CD4-positive, alpha-beta T cell treated with Interleukin-17A for 1 hour (primary cell): ENCODE measurements at regions not wholly inside any gene's neighbourhood (a gene's known extent, or its start where the extent isn't known, plus 50 kb on each side); places are given as distances from the start of the nearest gene placed in this dataset.

Source experiments
- DNase-seq: peaks from one replicate; pipeline ENCODE4 v3.0.0-alpha.2; 2020

DNA sequence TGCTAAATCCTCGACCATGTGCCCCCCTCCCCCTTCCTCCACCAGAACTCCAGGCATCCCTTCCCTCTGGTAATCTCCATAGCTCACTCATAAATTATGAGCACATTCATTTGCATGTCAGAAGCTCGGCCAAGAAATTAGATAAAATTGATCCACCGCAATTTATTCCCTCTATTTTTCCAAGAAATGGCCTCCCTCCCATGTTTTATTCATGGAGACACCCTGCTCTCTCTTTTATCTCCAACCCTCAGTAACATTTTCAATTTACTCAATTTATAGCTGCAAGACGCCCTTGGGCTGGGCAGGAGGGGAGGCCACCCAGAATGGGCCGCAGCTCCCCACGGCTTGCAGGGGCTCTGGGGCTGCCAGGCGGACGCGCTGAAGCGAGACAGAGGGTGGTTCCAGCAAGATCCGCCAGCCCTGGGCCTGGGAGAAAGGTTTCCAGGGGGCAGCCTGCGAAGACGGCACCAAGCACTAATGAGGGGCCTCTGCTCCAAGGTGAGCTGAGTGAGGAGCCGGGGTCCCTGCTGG lies 54.7 kb upstream of the ZNF423 start:
- no peak for DNase-seq

DNA sequence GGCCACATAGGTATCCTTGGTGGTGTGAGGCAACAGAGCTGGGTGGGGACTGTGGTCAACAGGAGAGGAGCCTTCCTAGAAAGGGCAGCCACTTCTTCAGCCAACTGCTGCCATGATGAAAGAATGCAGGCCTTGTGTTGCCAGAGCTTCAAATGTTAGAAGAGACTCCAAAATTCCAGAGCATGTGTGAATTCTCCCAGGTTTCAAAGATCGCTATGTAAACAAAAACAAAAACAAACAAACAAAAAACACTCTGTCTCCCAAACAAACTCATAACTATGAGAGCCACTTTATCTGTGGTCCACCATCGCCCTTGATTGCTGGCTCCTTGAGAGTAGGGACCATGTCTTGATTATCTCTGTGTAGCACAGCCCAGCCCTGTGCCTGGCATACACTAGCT lies 55.5 kb upstream of the ZNF423 start:
- no peak for DNase-seq

- no peak for DNase-seq
Measured at GRCh38 chr16:49912721-49913120, 56.8 kb upstream of the ZNF423 start.

- no peak for DNase-seq
Measured at GRCh38 chr16:49913720-49914119, 57.8 kb upstream of the ZNF423 start.

GRCh38 chr16:49914657-49915056 lies 58.7 kb upstream of the ZNF423 start:
- no peak for DNase-seq

GRCh38 chr16:49918257-49918656 lies 62.3 kb upstream of the ZNF423 start:
- no peak for DNase-seq

DNA sequence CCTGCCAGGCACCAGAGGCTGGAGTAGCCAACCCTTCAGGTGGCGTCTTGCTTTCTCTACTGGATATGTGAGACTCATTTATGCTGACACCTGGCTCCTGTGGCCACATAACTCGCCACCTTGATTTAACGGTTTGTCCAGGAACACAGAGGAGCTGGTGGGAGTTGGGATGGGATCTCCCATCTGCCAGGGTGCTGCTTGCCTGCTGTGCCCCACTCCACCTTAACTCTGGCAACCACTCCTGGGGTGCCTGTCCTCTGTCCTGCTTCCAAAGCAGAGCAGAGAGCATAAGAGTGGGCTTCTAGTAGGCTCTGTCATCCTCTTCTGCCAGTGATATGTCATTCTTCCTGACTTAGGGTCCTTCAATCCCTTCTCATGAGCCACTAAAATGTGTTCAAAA lies 63.4 kb upstream of the ZNF423 start:
- no peak for DNase-seq

DNA sequence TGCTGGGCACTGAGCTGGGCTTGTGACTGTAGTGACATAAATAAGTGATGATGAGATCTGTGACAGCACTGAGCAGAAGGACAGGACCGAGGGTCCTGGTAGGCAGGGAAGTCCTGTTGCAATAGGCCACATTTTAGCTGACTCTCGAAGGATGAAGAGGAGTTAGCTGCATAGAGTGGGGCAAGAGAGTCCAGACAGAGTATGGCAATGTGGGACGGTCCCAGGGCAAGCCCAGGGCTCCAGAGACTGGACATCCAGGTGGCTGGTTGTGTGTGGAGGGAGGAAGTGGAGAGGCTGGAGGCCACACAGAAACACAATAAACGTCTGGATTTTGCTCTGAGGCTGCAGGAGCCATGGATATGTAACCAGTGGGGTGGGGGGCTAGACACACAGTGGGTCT lies 64.5 kb upstream of the ZNF423 start:
- no peak for DNase-seq

DNA sequence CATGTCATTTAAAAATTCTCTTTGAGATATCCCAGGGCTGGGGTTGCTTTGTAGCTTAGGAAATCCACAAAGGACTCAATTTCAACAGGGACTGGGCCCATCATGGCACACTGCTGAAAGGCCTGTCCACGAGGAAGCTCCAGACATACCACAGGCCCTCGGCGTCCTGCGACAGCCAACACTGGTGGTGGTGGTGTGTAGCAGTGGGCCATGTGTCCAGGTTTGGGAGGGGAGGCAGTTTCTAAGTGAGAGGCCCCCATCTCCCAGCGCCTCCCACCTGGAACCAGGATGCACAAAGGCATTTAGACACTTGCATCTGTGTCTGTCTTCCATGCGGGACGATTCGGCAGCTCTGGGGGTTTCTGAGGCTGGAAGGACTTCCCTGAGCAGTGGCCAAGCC lies 65.2 kb upstream of the ZNF423 start:
- DNase-seq: no peak

DNA sequence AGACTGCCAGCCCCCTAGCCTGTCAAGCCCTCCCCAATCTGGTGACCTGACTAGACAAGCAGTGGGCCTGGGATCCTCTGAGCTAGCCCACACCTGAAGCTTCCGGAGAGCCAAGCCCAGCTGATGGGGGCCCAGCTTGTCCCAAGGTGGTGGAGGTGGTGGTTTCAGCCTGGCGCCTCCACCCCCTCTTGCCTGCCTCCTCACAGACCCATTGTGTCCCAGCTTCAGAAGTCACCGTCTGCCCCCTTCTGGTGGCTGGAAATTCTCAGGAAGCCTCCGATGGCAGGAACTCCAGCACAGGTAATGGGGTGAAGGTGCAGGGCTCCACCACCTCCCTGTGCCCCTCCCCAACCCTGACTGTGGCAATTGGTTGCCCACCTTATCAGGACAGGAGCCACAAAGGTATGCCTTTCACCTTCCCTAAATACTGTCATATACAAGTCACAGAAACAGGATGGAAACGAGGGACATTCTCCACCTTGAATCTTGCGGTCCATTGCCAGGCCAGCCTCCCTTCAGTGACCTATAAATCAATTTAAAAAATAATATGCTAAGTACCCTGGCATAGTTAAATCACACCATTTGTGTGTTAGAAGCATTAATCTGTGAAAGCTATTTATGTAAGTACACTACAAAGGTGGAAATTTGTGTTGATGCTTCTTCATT lies 66.0 kb upstream of the ZNF423 start:
- DNase-seq: peak; percentile 30

DNA sequence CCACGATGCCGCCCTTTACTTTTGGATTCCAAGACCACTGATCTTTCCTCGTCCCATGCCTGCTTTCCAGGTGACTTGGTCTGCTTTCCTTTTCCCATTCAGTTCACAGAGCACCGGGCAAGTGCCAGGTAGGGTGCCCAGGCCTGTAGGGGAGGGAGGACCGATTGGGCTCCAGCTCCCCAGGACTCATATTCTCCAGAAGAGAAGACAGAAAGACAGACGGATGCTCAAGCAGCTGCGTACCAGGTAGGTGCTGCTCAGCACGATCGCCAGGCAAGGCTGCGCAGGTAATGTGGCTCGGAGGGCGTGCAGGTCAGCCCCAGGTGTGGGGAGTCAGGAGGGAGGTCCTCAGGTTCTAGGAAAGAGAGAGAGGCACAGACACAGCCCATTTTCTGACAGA lies 67.5 kb upstream of the ZNF423 start:
- DNase-seq: no peak

- DNase-seq: no peak
Measured at GRCh38 chr16:49924078-49924477, 68.2 kb upstream of the ZNF423 start.

DNA sequence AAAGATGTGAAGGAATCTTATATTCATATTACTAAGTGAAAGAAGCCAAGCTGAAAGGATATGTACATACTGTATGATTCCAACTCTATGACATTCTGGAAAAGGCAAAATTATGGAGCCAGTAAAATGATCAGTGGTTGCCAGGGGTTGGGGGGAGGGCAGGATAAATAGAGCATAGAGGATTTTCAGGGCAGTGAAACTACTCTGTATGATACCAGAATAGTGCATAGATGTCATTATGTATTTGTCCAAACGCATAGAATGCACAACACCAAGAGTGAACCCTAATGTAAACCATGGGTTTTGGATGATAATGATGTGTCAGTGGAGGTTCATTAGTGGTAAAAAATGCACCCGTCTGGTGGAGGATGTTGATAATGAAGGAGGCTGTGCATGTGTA lies 71.0 kb upstream of the ZNF423 start:
- DNase-seq: no peak

- DNase-seq: no peak
Measured at GRCh38 chr16:49928176-49929041, 72.5 kb upstream of the ZNF423 start.

GRCh38 chr16:49929626-49930025 lies 73.7 kb upstream of the ZNF423 start:
- DNase-seq: no peak

DNA sequence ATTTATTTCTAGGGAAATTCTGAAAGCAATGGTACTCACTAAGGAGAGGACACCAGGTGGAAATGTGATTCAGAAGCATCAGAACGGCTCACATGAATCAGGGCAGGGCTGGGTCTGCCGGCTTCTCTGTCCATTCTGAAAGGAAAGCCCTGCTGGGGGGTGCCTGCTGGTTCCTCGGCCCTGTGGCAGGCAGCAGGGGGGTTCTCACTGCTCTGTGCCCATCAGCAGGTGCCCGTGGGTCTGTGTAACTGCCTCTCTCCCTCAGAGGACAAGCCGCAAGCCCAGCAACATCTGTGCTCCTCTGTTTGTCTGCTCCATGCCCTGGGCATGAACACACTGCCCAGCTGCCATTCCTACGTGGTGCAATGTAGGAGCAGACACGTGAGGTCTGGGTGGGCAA lies 74.9 kb upstream of the ZNF423 start:
- no peak for DNase-seq

DNA sequence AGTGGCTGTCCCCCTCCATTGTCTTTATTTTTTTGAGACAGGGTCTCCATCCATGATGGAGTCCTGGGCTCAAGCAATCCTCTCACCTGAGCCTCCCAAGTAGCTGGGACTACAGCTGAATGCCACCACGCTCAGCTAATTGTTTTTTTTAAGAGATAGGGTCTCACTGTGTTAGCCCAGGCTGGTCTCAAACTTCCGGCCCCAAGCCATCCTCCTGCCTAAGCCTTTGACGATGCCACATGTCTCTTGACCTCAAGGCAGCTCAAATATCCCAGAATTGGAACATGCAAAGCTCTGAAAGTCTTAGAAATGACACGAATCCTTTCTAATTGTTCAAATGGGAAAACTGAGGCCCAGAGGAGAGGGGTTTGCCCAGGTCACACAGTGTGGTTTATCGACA lies 75.4 kb upstream of the ZNF423 start:
- no peak for DNase-seq

GRCh38 chr16:49931916-49932315 lies 76.0 kb upstream of the ZNF423 start:
- no peak for DNase-seq

- DNase-seq: no peak
Measured at GRCh38 chr16:49932434-49932833, 76.5 kb upstream of the ZNF423 start.

DNA sequence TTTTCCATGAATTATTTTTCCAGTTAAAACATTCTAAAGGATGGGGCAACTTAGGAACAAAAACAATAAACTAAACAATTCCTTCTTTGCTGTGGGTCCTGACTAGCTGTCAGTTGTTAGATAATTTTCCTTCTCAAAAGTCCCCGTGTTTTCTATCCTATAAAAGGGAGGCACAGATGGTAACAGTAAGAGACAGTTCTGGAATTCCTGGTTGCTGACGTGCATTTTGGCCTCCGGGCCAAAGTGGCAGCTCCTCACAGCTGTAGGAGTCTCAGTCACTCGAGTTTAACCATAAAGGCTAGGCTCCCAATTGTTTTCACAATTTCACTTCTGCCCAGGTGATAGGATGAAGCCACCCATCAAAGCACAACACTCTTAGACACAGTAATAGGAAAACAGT lies 77.0 kb upstream of the ZNF423 start:
- DNase-seq: no peak

DNA sequence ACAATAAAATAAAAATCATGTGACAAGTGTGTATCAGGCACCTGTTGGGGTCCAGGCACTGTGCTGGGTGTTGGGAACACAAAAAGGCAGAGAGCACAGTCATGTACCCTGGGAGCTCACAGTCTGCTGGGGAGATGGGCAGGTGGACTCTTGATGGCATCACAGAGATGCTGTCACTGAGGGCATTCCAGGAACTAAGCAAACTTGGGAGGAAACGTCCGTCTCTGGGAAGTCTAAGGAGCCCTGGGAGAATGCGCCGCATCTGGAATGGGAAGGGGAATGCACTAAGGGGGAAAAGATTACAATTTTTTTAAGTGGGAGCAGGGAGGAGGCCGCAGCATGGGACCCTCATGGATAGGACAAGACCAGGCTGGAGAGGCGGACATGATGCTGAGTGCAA lies 80.9 kb upstream of the ZNF423 start:
- DNase-seq: no peak

DNA sequence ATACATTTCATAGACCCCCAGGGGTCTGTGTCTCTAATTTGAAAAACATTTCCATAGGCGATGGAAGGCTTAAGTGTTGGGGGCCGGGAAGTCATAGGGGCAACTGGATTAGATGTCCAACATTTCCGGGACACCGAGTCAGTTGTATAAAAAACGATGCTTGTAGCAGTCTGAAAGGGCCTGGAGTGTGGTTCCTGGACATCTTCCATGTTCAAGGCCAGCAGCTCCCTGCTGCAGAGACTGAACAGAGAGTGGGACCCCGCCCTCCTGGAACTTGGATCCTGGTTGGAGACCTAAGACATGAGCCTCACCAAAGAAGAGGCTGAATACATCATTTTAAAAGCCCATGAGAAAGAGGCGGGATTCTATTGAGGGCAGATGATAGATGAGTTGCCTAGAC lies 82.0 kb upstream of the ZNF423 start:
- no peak for DNase-seq

GRCh38 chr16:49939495-49939894 lies 83.6 kb upstream of the ZNF423 start:
- DNase-seq: no peak

GRCh38 chr16:49940464-49941224 lies 84.4 kb upstream of the CNEP1R1 start:
- DNase-seq: no peak
